IMR-90 (cell line): ENCODE measurements at regions not wholly inside any gene's neighbourhood (a gene's known extent, or its start where the extent isn't known, plus 50 kb on each side); places are given as distances from the start of the nearest gene placed in this dataset.
A peak's percentile ranks its signal among the peaks of the same experiment; 100 is the strongest.

ENCODE experiments used
- ATAC-seq: fragments of 200-7000 bp; cut with Tn5 transposase; 2 replicates; pipeline ENCODE4 v1.9.1; 2020; ENCODE audit warnings: low read depth, mild to moderate bottlenecking, moderate library complexity
- BruUV-seq: library from RNA; stranded (reverse); fragments of 400-500 nt; replicated peaks from 2 replicates; lab custom pipeline; 2021; lab: Mats Ljungman, UMichigan
- CTCF ChIA-PET: fragments of 300-600 bp; formaldehyde crosslinking; extraction: SDS; loops from one replicate; lab custom pipeline; 2021; ENCODE audit warnings: antibody characterized with exemption; lab: Yijun Ruan, JAX
- POLR2A ChIA-PET: fragments of 300-600 bp; sonication (Branson Sonifier 250); formaldehyde crosslinking; loops from one replicate; lab custom pipeline; 2022; ENCODE audit warnings: antibody characterized with exemption; ENCODE audit not compliant: unreplicated experiment; lab: Charles Lee
- DNase-seq: peaks from one replicate; pipeline ENCODE4 v3.0.0; 2013
- H2AFZ ChIP-seq: replicated peaks from 2 replicates; pipeline ENCODE3; 2013; ENCODE audit warnings: low read length, mild to moderate bottlenecking; ENCODE audit not compliant: poor library complexity
- H2AK5ac ChIP-seq: 2 replicates; pipeline ENCODE4 v1.6.1; 2013; ENCODE audit warnings: low read depth, low read length, inconsistent platforms
- H2AK9ac ChIP-seq: replicated peaks from 2 replicates; pipeline ENCODE3; 2013; ENCODE audit warnings: mild to moderate bottlenecking, low read depth, low read length, moderate library complexity; ENCODE audit not compliant: poor library complexity
- H2BK120ac ChIP-seq: 2 replicates; pipeline ENCODE4 v1.6.1; 2013; ENCODE audit warnings: low read depth, low read length, inconsistent platforms
- H2BK15ac ChIP-seq: 3 replicates; pipeline ENCODE4 v1.6.1; 2013; ENCODE audit warnings: low read depth, low read length, inconsistent platforms
- H2BK20ac ChIP-seq: 2 replicates; pipeline ENCODE4 v1.6.1; 2013; ENCODE audit warnings: low read depth, mild to moderate bottlenecking, inconsistent platforms, low read length, moderate library complexity
- H2BK5ac ChIP-seq: 2 replicates; pipeline ENCODE4 v1.6.1; 2013; ENCODE audit warnings: mild to moderate bottlenecking, low read depth, low read length, inconsistent platforms; ENCODE audit not compliant: poor library complexity, severe bottlenecking
- H3K14ac ChIP-seq: replicated peaks from 2 replicates; pipeline ENCODE4 v1.6.1; 2013; ENCODE audit warnings: low read depth, low read length, inconsistent platforms
- H3K18ac ChIP-seq: 2 replicates; pipeline ENCODE4 v1.6.1; 2013; ENCODE audit warnings: low read depth, low read length, control low read depth
- H3K23ac ChIP-seq: 2 replicates; pipeline ENCODE4 v1.6.1; 2013; ENCODE audit warnings: low read depth, low read length, inconsistent platforms
- H3K27ac ChIP-seq: 2 replicates; pipeline ENCODE4 v1.5.1; 2013; ENCODE audit warnings: mild to moderate bottlenecking, control low read depth, low read length; ENCODE audit not compliant: insufficient read depth
- H3K27me3 ChIP-seq: 2 replicates; pipeline ENCODE4 v1.6.1; 2013; ENCODE audit warnings: low read length; ENCODE audit not compliant: control insufficient read depth, insufficient read depth
- H3K36me3 ChIP-seq: 2 replicates; pipeline ENCODE4 v1.6.1; 2013; ENCODE audit warnings: low read length, mixed read lengths; ENCODE audit not compliant: control insufficient read depth, insufficient read depth
- H3K4ac ChIP-seq: 2 replicates; pipeline ENCODE4 v1.6.1; 2013; ENCODE audit warnings: low read depth, low read length, inconsistent platforms
- H3K4me1 ChIP-seq: 2 replicates; pipeline ENCODE4 v1.6.1; 2013; ENCODE audit warnings: low read length, mixed read lengths; ENCODE audit not compliant: control insufficient read depth, insufficient read depth
- H3K4me2 ChIP-seq: 2 replicates; pipeline ENCODE4 v1.6.1; 2013; ENCODE audit warnings: low read depth, mild to moderate bottlenecking, control low read depth, low read length, moderate library complexity
- H3K4me3 ChIP-seq: 2 replicates; pipeline ENCODE4 v1.5.1; 2013; ENCODE audit warnings: low read depth, mild to moderate bottlenecking, control low read depth, low read length, moderate library complexity; ENCODE audit not compliant: insufficient read depth
- H3K56ac ChIP-seq: 2 replicates; pipeline ENCODE4 v1.6.1; 2013; ENCODE audit warnings: low read length, inconsistent platforms; ENCODE audit not compliant: insufficient read depth; ENCODE audit errors: extremely low read depth
- H3K79me1 ChIP-seq, 2 experiments: 2 replicates each; pipeline ENCODE4 v1.6.1; 2013; ENCODE audit warnings: low read length in 2 of 2, inconsistent platforms in 1 of 2, low read depth in 1 of 2
- H3K9ac ChIP-seq: 2 replicates; pipeline ENCODE4 v1.6.1; 2013; ENCODE audit warnings: low read depth, low read length, control low read depth
- H3K9me1 ChIP-seq: 2 replicates; pipeline ENCODE4 v1.6.1; 2013; ENCODE audit warnings: low read length, inconsistent platforms; ENCODE audit not compliant: insufficient read depth
- H3K9me3 ChIP-seq: 2 replicates; pipeline ENCODE4 v1.6.1; 2013; ENCODE audit warnings: low read length; ENCODE audit not compliant: control insufficient read depth, insufficient read depth
- H4K20me1 ChIP-seq: 2 replicates; pipeline ENCODE4 v1.6.1; 2013; ENCODE audit warnings: low read length, inconsistent platforms; ENCODE audit not compliant: insufficient read depth
- H4K5ac ChIP-seq: 2 replicates; pipeline ENCODE4 v1.6.1; 2013; ENCODE audit warnings: mild to moderate bottlenecking, low read depth, low read length, control low read depth
- H4K8ac ChIP-seq, 2 experiments: 2 replicates each; pipeline ENCODE4 v1.6.1; 2013; ENCODE audit warnings: low read depth in 2 of 2, low read length in 2 of 2, control low read depth in 1 of 2, inconsistent platforms in 1 of 2
- H4K91ac ChIP-seq: 2 replicates; pipeline ENCODE4 v1.6.1; 2013; ENCODE audit warnings: low read depth, low read length, inconsistent platforms; ENCODE audit not compliant: insufficient read depth
- CEBPB ChIP-seq: IDR thresholded peaks from 2 replicates; pipeline ENCODE4 v1.6.1; 2012; ENCODE audit warnings: low read depth, low read length, improper control_type of control experiment
- SMC3 ChIP-seq: fragments of 150-350 bp; IDR thresholded peaks from 2 replicates; pipeline ENCODE4 v1.6.1; 2016; ENCODE audit warnings: low read depth, mild to moderate bottlenecking, antibody characterized with exemption, low read length, moderate library complexity
- WGBS, 2 experiments: methylation state at CpG; one replicate each; pipeline versions ENCODE4 v1.1.5 to v1.1.7; 2013; ENCODE audit warnings: missing lambda C conversion rate in 2 of 2; ENCODE audit not compliant: insufficient read length in 1 of 2; ENCODE audit errors: extremely low coverage in 2 of 2; 5-methylcytosine and 5-hydroxymethylcytosine counted together
- dilution Hi-C: fragments of 300-500 bp; cut with HindIII; formaldehyde crosslinking; loops from one replicate; pipeline ENCODE4 v1.14.3; 2018; ENCODE audit warnings: low sequenced_read_pairs; ENCODE audit not compliant: unreplicated experiment
- in situ Hi-C: fragments of 300-500 bp; cut with MboI; formaldehyde crosslinking; loops from 3 replicates; pipeline ENCODE4 v1.14.3; 2019; ENCODE audit warnings: low sequenced_read_pairs, inconsistent platforms, mixed read lengths
- intact Hi-C: fragments of 100-400 bp; cut with micrococcal nuclease; formaldehyde crosslinking; loops from 2 replicates; pipeline ENCODE4 v1.10.0; 2022

DNA sequence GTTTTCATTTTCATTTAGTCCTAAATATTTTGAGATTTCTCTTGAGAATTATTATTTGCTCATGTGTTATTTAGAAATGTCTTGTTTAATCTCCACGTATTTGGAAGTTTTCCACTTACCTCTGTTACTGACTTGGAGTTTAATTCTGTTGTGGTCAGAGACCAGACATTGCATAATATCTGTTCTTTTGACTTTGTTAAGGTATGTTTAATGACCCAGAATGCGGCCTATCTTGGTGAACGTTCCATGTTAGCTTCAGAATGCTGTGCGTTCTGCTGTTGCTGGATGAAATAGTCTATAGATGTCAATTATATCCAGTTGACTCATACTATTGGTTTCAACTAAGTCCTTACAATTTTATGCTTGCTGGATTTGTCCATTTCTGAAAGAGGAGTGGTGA is 325.3 kb upstream of the TARS1 start:
- ChIA-PET POLR2A (no interaction called here), CTCF (no interaction called here)
- DNase-seq (no peak), ATAC-seq (no peak)
- Histone ChIP-seq H3K14ac (no peak overlapping the region), H2AK5ac (no peak overlapping the region), H3K56ac (no peak overlapping the region), H2BK15ac (no peak overlapping the region), H3K18ac (no peak overlapping the region), H3K4me3 (no peak overlapping the region), H3K79me1 (no peaks in the 10 kb centered on the region), H2BK120ac (no peak overlapping the region), H3K9me3 (no peaks in the 10 kb centered on the region), H2AK9ac (no peak overlapping the region), H3K9me1 (no peaks in the 10 kb centered on the region), H3K4ac (no peak overlapping the region), H4K91ac (no peak overlapping the region), H2BK20ac (no peak overlapping the region), H2BK5ac (no peak overlapping the region), H3K36me3 (no peaks in the 10 kb centered on the region), H3K23ac (no peak overlapping the region), H3K27me3 (no peaks in the 10 kb centered on the region), H3K9ac (no peak overlapping the region), H4K8ac (no peak overlapping the region), H4K20me1 (no peaks in the 10 kb centered on the region), H3K4me2 (no peak overlapping the region), H3K27ac (no peak overlapping the region), H4K5ac (no peak overlapping the region), H2AFZ (no peak overlapping the region), H3K4me1 (peaks cover 2% of the 10 kb centered on the region; the same call in 1 of the 2 replicates)
- dilution Hi-C loops (no loop called here), in situ Hi-C loops (no loop called here), intact Hi-C loops (no loop called here)
- BruUV-seq, result no TSS peak
- TF ChIP-seq SMC3, result no peak
- peak; percentile 17; the same call in 1 of the 2 replicates for TF ChIP-seq CEBPB
- no CpG with 5 or more reads among the region's 4 CpGs for WGBS, 2 experiments
